IMR-90 (cell line): ENCODE measurements at regions not wholly inside any gene's neighbourhood (a gene's known extent, or its start where the extent isn't known, plus 50 kb on each side); places are given as distances from the start of the nearest gene placed in this dataset.

ENCODE experiments used
- ATAC-seq: fragments of 200-7000 bp; cut with Tn5 transposase; 2 replicates; pipeline ENCODE4 v1.9.1; 2020; ENCODE audit warnings: low read depth, mild to moderate bottlenecking, moderate library complexity
- BruUV-seq: library from RNA; stranded (reverse); fragments of 400-500 nt; replicated peaks from 2 replicates; lab custom pipeline; 2021; lab: Mats Ljungman, UMichigan
- CTCF ChIA-PET: fragments of 300-600 bp; formaldehyde crosslinking; extraction: SDS; loops from one replicate; lab custom pipeline; 2021; ENCODE audit warnings: antibody characterized with exemption; lab: Yijun Ruan, JAX
- POLR2A ChIA-PET: fragments of 300-600 bp; sonication (Branson Sonifier 250); formaldehyde crosslinking; loops from one replicate; lab custom pipeline; 2022; ENCODE audit warnings: antibody characterized with exemption; ENCODE audit not compliant: unreplicated experiment; lab: Charles Lee
- DNase-seq: peaks from one replicate; pipeline ENCODE4 v3.0.0; 2013
- H2AFZ ChIP-seq: replicated peaks from 2 replicates; pipeline ENCODE3; 2013; ENCODE audit warnings: low read length, mild to moderate bottlenecking; ENCODE audit not compliant: poor library complexity
- H2AK5ac ChIP-seq: 2 replicates; pipeline ENCODE4 v1.6.1; 2013; ENCODE audit warnings: low read depth, low read length, inconsistent platforms
- H2AK9ac ChIP-seq: replicated peaks from 2 replicates; pipeline ENCODE3; 2013; ENCODE audit warnings: mild to moderate bottlenecking, low read depth, low read length, moderate library complexity; ENCODE audit not compliant: poor library complexity
- H2BK120ac ChIP-seq: 2 replicates; pipeline ENCODE4 v1.6.1; 2013; ENCODE audit warnings: low read depth, low read length, inconsistent platforms
- H2BK15ac ChIP-seq: 3 replicates; pipeline ENCODE4 v1.6.1; 2013; ENCODE audit warnings: low read depth, low read length, inconsistent platforms
- H2BK20ac ChIP-seq: 2 replicates; pipeline ENCODE4 v1.6.1; 2013; ENCODE audit warnings: low read depth, mild to moderate bottlenecking, inconsistent platforms, low read length, moderate library complexity
- H2BK5ac ChIP-seq: 2 replicates; pipeline ENCODE4 v1.6.1; 2013; ENCODE audit warnings: mild to moderate bottlenecking, low read depth, low read length, inconsistent platforms; ENCODE audit not compliant: poor library complexity, severe bottlenecking
- H3K14ac ChIP-seq: replicated peaks from 2 replicates; pipeline ENCODE4 v1.6.1; 2013; ENCODE audit warnings: low read depth, low read length, inconsistent platforms
- H3K18ac ChIP-seq: 2 replicates; pipeline ENCODE4 v1.6.1; 2013; ENCODE audit warnings: low read depth, low read length, control low read depth
- H3K23ac ChIP-seq: 2 replicates; pipeline ENCODE4 v1.6.1; 2013; ENCODE audit warnings: low read depth, low read length, inconsistent platforms
- H3K27ac ChIP-seq: 2 replicates; pipeline ENCODE4 v1.5.1; 2013; ENCODE audit warnings: mild to moderate bottlenecking, control low read depth, low read length; ENCODE audit not compliant: insufficient read depth
- H3K27me3 ChIP-seq: 2 replicates; pipeline ENCODE4 v1.6.1; 2013; ENCODE audit warnings: low read length; ENCODE audit not compliant: control insufficient read depth, insufficient read depth
- H3K36me3 ChIP-seq: 2 replicates; pipeline ENCODE4 v1.6.1; 2013; ENCODE audit warnings: low read length, mixed read lengths; ENCODE audit not compliant: control insufficient read depth, insufficient read depth
- H3K4ac ChIP-seq: 2 replicates; pipeline ENCODE4 v1.6.1; 2013; ENCODE audit warnings: low read depth, low read length, inconsistent platforms
- H3K4me1 ChIP-seq: 2 replicates; pipeline ENCODE4 v1.6.1; 2013; ENCODE audit warnings: low read length, mixed read lengths; ENCODE audit not compliant: control insufficient read depth, insufficient read depth
- H3K4me2 ChIP-seq: 2 replicates; pipeline ENCODE4 v1.6.1; 2013; ENCODE audit warnings: low read depth, mild to moderate bottlenecking, control low read depth, low read length, moderate library complexity
- H3K4me3 ChIP-seq: 2 replicates; pipeline ENCODE4 v1.5.1; 2013; ENCODE audit warnings: low read depth, mild to moderate bottlenecking, control low read depth, low read length, moderate library complexity; ENCODE audit not compliant: insufficient read depth
- H3K56ac ChIP-seq: 2 replicates; pipeline ENCODE4 v1.6.1; 2013; ENCODE audit warnings: low read length, inconsistent platforms; ENCODE audit not compliant: insufficient read depth; ENCODE audit errors: extremely low read depth
- H3K79me1 ChIP-seq, 2 experiments: 2 replicates each; pipeline ENCODE4 v1.6.1; 2013; ENCODE audit warnings: low read length in 2 of 2, inconsistent platforms in 1 of 2, low read depth in 1 of 2
- H3K9ac ChIP-seq: 2 replicates; pipeline ENCODE4 v1.6.1; 2013; ENCODE audit warnings: low read depth, low read length, control low read depth
- H3K9me1 ChIP-seq: 2 replicates; pipeline ENCODE4 v1.6.1; 2013; ENCODE audit warnings: low read length, inconsistent platforms; ENCODE audit not compliant: insufficient read depth
- H3K9me3 ChIP-seq: 2 replicates; pipeline ENCODE4 v1.6.1; 2013; ENCODE audit warnings: low read length; ENCODE audit not compliant: control insufficient read depth, insufficient read depth
- H4K20me1 ChIP-seq: 2 replicates; pipeline ENCODE4 v1.6.1; 2013; ENCODE audit warnings: low read length, inconsistent platforms; ENCODE audit not compliant: insufficient read depth
- H4K5ac ChIP-seq: 2 replicates; pipeline ENCODE4 v1.6.1; 2013; ENCODE audit warnings: mild to moderate bottlenecking, low read depth, low read length, control low read depth
- H4K8ac ChIP-seq, 2 experiments: 2 replicates each; pipeline ENCODE4 v1.6.1; 2013; ENCODE audit warnings: low read depth in 2 of 2, low read length in 2 of 2, control low read depth in 1 of 2, inconsistent platforms in 1 of 2
- H4K91ac ChIP-seq: 2 replicates; pipeline ENCODE4 v1.6.1; 2013; ENCODE audit warnings: low read depth, low read length, inconsistent platforms; ENCODE audit not compliant: insufficient read depth
- BHLHE40 ChIP-seq: fragments of 150-350 bp; IDR thresholded peaks from 2 replicates; pipeline ENCODE4 v1.6.1; 2016; ENCODE audit warnings: mild to moderate bottlenecking, low read depth, low read length
- CEBPB ChIP-seq: IDR thresholded peaks from 2 replicates; pipeline ENCODE4 v1.6.1; 2012; ENCODE audit warnings: low read depth, low read length, improper control_type of control experiment
- CTCF ChIP-seq: conservative IDR thresholded peaks from 2 replicates; pipeline ENCODE4 v1.5.1; 2012; ENCODE audit warnings: mild to moderate bottlenecking, low read depth, low read length, improper control_type of control experiment
- RAD21 ChIP-seq: IDR thresholded peaks from 2 replicates; pipeline ENCODE4 v1.6.1; 2012; ENCODE audit warnings: low read length, improper control_type of control experiment
- WGBS, 2 experiments: methylation state at CpG; one replicate each; pipeline versions ENCODE4 v1.1.5 to v1.1.7; 2013; ENCODE audit warnings: missing lambda C conversion rate in 2 of 2; ENCODE audit not compliant: insufficient read length in 1 of 2; ENCODE audit errors: extremely low coverage in 2 of 2; 5-methylcytosine and 5-hydroxymethylcytosine counted together
- dilution Hi-C: fragments of 300-500 bp; cut with HindIII; formaldehyde crosslinking; loops from one replicate; pipeline ENCODE4 v1.14.3; 2018; ENCODE audit warnings: low sequenced_read_pairs; ENCODE audit not compliant: unreplicated experiment
- in situ Hi-C: fragments of 300-500 bp; cut with MboI; formaldehyde crosslinking; loops from 3 replicates; pipeline ENCODE4 v1.14.3; 2019; ENCODE audit warnings: low sequenced_read_pairs, inconsistent platforms, mixed read lengths
- intact Hi-C: fragments of 100-400 bp; cut with micrococcal nuclease; formaldehyde crosslinking; loops from 2 replicates; pipeline ENCODE4 v1.10.0; 2022

GRCh38 chr15:39106950-39107349 lies 473.9 kb upstream of the THBS1 start:
- H2BK5ac ChIP-seq = no peak overlapping the region
- H2BK120ac ChIP-seq = no peak overlapping the region
- no peak overlapping the region for H3K27ac ChIP-seq
- no peak overlapping the region for H4K5ac ChIP-seq
- H3K79me1 ChIP-seq = no peaks in the 10 kb centered on the region
- no peak overlapping the region for H2AK5ac ChIP-seq
- no peak for ATAC-seq
- no peaks in the 10 kb centered on the region for H3K9me3 ChIP-seq
- in situ Hi-C loops = no loop called here
- no peak overlapping the region for H2AK9ac ChIP-seq
- H2AFZ ChIP-seq = no peak overlapping the region
- no peak overlapping the region for H3K23ac ChIP-seq
- dilution Hi-C loops = no loop called here
- H4K20me1 ChIP-seq = no peaks in the 10 kb centered on the region
- WGBS, 2 experiments = no CpG with 5 or more reads among the region's 5 CpGs
- DNase-seq = peak; percentile 54
- no peak overlapping the region for H4K8ac ChIP-seq
- peaks cover 2% of the 10 kb centered on the region; the same call in 1 of the 2 replicates for H3K4me1 ChIP-seq
- no peak overlapping the region for H3K14ac ChIP-seq
- intact Hi-C loops = no loop called here
- no peak overlapping the region for H4K91ac ChIP-seq
- no peak overlapping the region for H2BK20ac ChIP-seq
- no peaks in the 10 kb centered on the region for H3K36me3 ChIP-seq
- H3K27me3 ChIP-seq = no peaks in the 10 kb centered on the region
- no peak overlapping the region for H3K9ac ChIP-seq
- ChIA-PET CTCF (no interaction called here), POLR2A (no interaction called here)
- H3K4me2 ChIP-seq = no peak overlapping the region
- TF ChIP-seq CEBPB (no peak), RAD21 (no peak), BHLHE40 (no peak), CTCF (no peak)
- H3K4ac ChIP-seq = no peak overlapping the region
- H3K4me3 ChIP-seq = no peak overlapping the region
- H3K56ac ChIP-seq = no peak overlapping the region
- no peaks in the 10 kb centered on the region for H3K9me1 ChIP-seq
- no TSS peak for BruUV-seq
- H2BK15ac ChIP-seq = no peak overlapping the region
- H3K18ac ChIP-seq = no peak overlapping the region
